ENCODE measurements at regions not wholly inside any gene's neighbourhood (a gene's known extent, or its start where the extent isn't known, plus 50 kb on each side); places are given as distances from the start of the nearest gene placed in this dataset.

- no peak for DNase-seq (ENCODE audit: low spot score in 2 of 2)
- no peak overlapping the region for H3K4me3 ChIP-seq (ENCODE audit: low read depth, poor library complexity, severe bottlenecking)
- intact Hi-C loops (cut with DNase I; ENCODE audit: low total_unique reads): no loop called here
- WGBS, 2 donors: 29 to 31% methylated on average over 1 of the region's 1 CpG
- no peak for TF ChIP-seq POLR2A (IDR thresholded peaks at IDR 0.05)
- TF ChIP-seq, protein P1, sequence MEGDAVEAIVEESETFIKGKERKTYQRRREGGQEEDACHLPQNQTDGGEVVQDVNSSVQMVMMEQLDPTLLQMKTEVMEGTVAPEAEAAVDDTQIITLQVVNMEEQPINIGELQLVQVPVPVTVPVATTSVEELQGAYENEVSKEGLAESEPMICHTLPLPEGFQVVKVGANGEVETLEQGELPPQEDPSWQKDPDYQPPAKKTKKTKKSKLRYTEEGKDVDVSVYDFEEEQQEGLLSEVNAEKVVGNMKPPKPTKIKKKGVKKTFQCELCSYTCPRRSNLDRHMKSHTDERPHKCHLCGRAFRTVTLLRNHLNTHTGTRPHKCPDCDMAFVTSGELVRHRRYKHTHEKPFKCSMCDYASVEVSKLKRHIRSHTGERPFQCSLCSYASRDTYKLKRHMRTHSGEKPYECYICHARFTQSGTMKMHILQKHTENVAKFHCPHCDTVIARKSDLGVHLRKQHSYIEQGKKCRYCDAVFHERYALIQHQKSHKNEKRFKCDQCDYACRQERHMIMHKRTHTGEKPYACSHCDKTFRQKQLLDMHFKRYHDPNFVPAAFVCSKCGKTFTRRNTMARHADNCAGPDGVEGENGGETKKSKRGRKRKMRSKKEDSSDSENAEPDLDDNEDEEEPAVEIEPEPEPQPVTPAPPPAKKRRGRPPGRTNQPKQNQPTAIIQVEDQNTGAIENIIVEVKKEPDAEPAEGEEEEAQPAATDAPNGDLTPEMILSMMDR (IDR thresholded peaks at IDR 0.05): no peak
Observed at GRCh38 chr6:135738636-135739035, 112.9 kb upstream of the PDE7B start.

GRCh38 chr6:135739288-135739687 is 112.2 kb upstream of the PDE7B start:
- DNase-seq (ENCODE audit: low spot score in 2 of 2): no peak
- WGBS, 2 donors: 81 to 82% methylated on average over 7 of the region's 7 CpGs
- intact Hi-C loops (cut with DNase I; ENCODE audit: low total_unique reads): no loop called here
- TF ChIP-seq, protein P1 (IDR thresholded peaks at IDR 0.05): no peak
- TF ChIP-seq POLR2A (IDR thresholded peaks at IDR 0.05): no peak
- no peak overlapping the region for H3K4me3 ChIP-seq (ENCODE audit: low read depth, poor library complexity, severe bottlenecking)

GRCh38 chr6:135740580-135740979 is 110.9 kb upstream of the PDE7B start:
- intact Hi-C loops (cut with DNase I; ENCODE audit: low total_unique reads): no loop called here
- H3K4me3 ChIP-seq (ENCODE audit: low read depth, poor library complexity, severe bottlenecking): no peak overlapping the region
- DNase-seq (ENCODE audit: low spot score in 2 of 2): no peak
- TF ChIP-seq, protein P1 (IDR thresholded peaks at IDR 0.05): no peak
- TF ChIP-seq POLR2A (IDR thresholded peaks at IDR 0.05): no peak
- 66 to 76% methylated on average over 1 of the region's 1 CpG for WGBS, 2 donors

- DNase-seq (ENCODE audit: low spot score in 2 of 2): no peak
- intact Hi-C loops (cut with DNase I; ENCODE audit: low total_unique reads): no loop called here
- 89% methylated on average over 5 of the region's 5 CpGs for WGBS, 2 donors
- no peak overlapping the region for H3K4me3 ChIP-seq (ENCODE audit: low read depth, poor library complexity, severe bottlenecking)
- no peak for TF ChIP-seq POLR2A (IDR thresholded peaks at IDR 0.05)
- TF ChIP-seq, protein P1 (IDR thresholded peaks at IDR 0.05): no peak
Observed at GRCh38 chr6:135743476-135743875, 108.0 kb upstream of the PDE7B start.

- intact Hi-C loops (cut with DNase I; ENCODE audit: low total_unique reads): no loop called here
- DNase-seq (ENCODE audit: low spot score in 2 of 2): no peak
- H3K4me3 ChIP-seq (ENCODE audit: low read depth, poor library complexity, severe bottlenecking): no peak overlapping the region
- TF ChIP-seq, protein P1 (IDR thresholded peaks at IDR 0.05): no peak
- TF ChIP-seq POLR2A (IDR thresholded peaks at IDR 0.05): no peak
- 80 to 83% methylated on average over 3 of the region's 3 CpGs for WGBS, 2 donors
Observed at GRCh38 chr6:135748189-135748588, 103.3 kb upstream of the PDE7B start.

- intact Hi-C loops (cut with DNase I; ENCODE audit: low total_unique reads): no loop called here
Observed at GRCh38 chr6:135750081-135750480, 101.4 kb upstream of the PDE7B start.

More at GRCh38 chr6:135750081-135750480, 101.4 kb upstream of the PDE7B start:
- H3K4me3 ChIP-seq (ENCODE audit: low read depth, poor library complexity, severe bottlenecking): no peak overlapping the region
- DNase-seq (ENCODE audit: low spot score in 2 of 2): no peak
- WGBS, 2 donors: 96 to 100% methylated on average over 1 of the region's 1 CpG
- no peak for TF ChIP-seq POLR2A (IDR thresholded peaks at IDR 0.05)
- TF ChIP-seq, protein P1 (IDR thresholded peaks at IDR 0.05): no peak
